NK-92 treated with Interleukin-12 subunit alpha and Interleukin-12 subunit beta, amount 100 ng/mL, for 24 hours (cell line): ENCODE measurements at regions not wholly inside any gene's neighbourhood (a gene's known extent, or its start where the extent isn't known, plus 50 kb on each side); places are given as distances from the start of the nearest gene placed in this dataset.

Experiments
- DNase-seq: peaks from one replicate; lab custom pipeline; 2025; lab: John Stamatoyannopoulos, UW

DNA sequence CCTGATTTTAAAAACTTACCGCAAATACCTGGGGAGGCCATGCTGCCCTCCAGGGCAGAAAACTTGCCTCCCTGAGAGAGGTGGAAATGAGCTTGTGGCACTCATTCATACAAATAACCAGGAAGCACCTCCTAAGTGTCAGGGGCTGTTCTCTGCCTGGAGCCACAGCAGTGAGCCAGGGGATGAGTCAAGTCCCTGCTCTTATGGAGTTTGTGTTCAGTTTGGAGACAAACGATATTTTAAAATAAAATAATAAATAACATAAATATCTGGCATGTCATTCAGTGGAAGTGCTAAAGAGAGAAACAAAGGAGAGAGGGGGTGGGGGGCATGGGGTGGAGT, 313.8 kb downstream of the C16orf95 start:
- DNase-seq = no peak

- no peak for DNase-seq
Observed at GRCh38 chr16:87006021-87006420, 311.2 kb downstream of the C16orf95 start.

- DNase-seq = no peak
Observed at GRCh38 chr16:87006789-87007745, 310.1 kb downstream of the C16orf95 start.

DNA sequence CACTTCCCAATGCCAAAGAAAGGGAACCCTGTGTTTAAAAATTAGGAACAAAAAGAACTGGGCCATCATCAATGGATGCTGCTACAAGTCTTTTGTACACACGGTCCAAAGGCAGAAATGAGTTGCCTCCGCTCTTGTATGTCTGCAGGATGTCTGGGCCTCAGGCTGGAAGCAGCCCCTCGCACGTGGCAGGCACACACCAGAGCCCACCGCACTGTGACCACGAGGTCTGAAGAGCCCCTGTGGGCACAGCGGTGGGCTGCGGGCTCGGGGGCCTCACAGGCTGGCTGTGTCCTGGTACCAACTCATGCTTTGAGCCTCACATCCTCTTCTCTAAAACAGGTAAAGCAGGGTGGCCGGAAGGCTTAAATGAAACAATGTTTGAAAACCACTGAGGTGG, 309.3 kb downstream of the C16orf95 start:
- no peak for DNase-seq

DNA sequence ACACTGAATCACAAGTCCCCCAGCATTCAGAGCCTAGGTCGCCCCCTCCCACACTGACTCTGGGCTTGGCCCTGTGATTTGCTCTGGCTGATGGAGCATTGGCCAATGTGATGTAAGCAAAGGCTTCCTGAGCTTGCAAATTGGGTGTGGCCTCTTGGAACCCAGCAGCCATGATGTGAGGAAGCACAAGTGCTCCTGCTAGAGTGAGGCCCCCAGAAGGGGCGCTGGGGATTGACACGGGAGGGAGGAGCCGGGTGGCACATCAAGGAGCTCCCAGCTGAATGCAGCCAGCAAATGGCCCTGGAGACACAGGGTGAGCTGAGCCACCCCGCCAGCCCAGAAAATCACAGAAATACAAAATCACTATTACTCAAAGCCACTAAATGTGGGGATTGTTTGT, 308.5 kb downstream of the C16orf95 start:
- DNase-seq = no peak

GRCh38 chr16:87012954-87013938, 303.9 kb downstream of the C16orf95 start:
- no peak for DNase-seq

- DNase-seq = no peak
Observed at GRCh38 chr16:87014112-87014511, 303.1 kb downstream of the C16orf95 start.

DNA sequence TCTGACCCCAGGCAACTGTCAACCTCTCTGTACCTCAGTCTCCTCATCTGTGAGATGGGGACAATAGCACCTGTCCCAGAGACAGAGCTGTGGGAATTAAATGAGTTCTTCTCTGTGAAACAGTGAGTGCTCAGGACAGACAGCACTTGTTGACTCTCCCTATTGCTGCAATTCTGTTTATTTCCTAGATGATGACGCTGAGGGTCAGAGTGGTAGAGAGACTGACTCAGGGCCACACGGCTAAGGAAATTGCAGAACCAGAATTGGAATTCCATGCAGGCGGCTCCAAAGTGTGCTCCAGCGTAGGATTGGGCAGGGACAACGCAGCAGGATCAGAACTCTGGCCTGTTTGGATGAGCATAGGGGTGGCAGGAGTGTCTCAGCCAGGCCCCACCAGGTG, 302.2 kb downstream of the C16orf95 start:
- DNase-seq = no peak

DNA sequence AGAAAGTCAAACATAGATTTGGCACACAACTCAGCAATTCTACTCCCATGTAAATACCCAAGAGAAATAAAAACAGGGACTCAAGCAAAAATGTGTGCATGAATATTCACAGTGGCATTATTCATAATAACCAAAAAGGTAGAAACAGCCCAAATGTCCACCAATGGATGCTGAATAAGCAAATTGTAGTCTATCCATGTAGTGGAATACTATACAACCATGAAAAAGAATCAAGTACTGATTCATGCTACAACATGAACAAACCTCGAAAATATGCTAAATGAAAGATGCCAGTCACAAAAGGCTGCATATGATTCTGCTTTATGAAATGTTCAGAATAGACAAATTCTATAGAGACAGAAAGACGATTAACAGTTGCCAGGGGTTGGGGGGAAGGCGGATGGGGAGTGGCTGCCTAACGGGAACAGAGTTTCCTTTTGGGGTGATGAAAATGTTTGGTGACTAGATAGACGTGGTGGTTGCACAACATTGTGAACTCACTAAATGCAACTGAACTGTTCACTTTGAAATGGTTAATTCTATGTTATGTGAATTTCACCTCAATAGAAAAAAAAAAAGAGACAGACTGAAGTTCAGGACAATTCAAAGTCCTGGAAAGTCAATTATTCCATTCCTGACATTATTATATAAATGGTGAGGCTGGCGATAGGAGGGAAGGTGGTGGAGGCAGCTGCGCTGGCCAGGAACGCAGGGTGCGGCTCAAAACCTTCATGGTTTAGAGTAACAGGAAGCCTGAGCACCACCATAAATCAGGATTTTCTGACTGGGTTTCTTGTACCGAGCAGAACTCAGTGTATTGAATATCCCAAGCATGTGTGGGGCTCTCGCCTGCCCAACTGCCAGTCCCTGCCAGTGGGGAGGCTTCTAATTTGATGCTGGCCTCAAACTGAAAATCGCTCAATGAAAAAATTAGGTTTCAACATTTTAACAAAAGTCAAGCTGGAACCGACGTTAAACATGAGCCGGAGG, 300.9 kb downstream of the C16orf95 start:
- DNase-seq = no peak

GRCh38 chr16:87017371-87018012, 299.7 kb downstream of the C16orf95 start:
- no peak for DNase-seq

DNA sequence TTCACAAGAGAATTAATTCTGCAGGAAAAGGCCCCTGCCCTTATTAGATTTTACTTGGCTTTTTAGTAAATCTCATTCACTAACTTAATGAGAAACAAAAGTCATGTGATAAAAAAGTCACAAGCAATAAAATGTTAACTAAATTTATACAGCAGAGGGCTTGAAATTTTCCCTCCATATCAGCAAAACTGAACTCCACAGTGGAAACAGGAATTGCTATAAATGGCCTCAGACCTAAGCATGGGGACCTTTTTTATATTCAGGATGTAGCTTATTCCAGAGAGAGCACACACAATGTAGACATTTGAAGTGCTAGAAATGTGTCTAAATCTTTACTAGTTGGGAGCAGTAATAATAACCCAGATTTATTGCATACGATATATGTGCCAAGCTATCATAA, 291.5 kb downstream of the C16orf95 start:
- no peak for DNase-seq

DNA sequence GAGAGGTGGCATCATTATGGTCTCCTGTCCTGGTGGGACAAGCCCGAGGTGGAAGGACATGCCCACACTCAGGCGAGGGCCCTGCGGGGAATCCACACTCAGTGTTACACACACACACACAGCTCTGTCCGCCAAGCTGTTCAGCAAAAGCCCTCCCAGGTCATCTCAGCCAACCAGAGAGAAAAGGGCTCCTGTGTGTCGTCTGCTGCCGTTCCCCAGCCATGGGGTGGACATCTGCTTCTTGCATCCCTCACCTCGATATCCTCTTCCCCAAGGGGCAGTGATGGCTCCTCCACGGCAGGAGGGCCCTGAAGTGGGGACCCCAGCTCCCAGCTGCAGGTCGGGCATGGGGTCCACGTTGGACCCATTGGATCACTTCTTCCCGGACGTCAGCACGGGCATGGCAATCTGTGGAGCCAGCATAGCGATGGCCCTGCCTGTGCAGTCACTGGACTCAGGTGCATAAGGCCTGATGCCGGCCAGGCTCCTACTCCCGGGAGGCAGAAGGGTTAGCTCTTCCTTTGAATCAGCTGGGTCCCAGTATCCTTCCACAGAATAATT, 290.1 kb downstream of the C16orf95 start:
- no peak for DNase-seq

- no peak for DNase-seq
Observed at GRCh38 chr16:87028481-87029320, 288.5 kb downstream of the C16orf95 start.

- no peak for DNase-seq
Observed at GRCh38 chr16:87032554-87032953, 284.6 kb downstream of the C16orf95 start.

DNA sequence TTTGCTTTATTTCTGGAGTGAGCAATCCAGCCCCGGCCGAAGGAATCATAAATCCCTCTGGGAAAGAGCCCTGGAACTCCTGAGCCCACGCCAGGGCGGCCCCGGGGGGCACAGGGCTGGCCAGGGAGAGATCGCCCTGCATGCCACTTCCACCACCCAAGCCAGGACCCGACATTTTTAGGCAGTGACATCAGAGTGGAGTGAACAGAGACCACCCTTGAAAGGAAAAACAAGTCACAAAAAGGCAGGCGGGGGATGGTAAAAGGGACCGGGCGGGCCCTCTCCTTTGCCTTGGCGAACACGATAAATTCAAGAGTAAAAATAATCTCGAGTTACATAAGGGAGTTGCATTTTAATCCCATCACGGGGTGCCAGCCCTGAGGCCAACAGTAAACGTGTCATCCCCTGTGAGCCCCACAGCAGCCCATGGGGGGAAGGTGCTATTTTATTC, 284.1 kb downstream of the C16orf95 start:
- no peak for DNase-seq

GRCh38 chr16:87033541-87034300, 283.5 kb downstream of the C16orf95 start:
- no peak for DNase-seq

- DNase-seq = no peak
Observed at GRCh38 chr16:87034317-87034716, 282.9 kb downstream of the C16orf95 start.

DNA sequence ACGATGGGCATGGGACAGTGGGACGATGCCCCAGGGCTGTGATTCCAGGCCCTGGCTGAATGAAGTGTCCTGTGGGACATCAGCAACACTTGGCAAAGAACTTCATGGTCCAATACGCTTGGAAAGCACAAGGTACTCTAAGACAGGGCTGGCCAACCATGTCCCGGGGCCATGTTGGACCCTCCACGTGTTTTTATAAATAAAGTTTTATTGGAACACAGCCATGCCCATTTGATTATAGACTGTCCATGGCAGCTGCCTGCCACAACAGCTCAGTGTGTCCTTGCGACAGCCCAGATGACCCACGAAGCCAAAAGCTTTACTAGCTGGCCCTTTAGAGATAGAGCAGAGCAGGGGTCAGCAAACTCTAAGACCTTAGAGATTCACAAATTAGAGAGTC, 282.1 kb downstream of the C16orf95 start:
- no peak for DNase-seq

- DNase-seq = no peak
Observed at GRCh38 chr16:87037012-87037411, 280.2 kb downstream of the C16orf95 start.
